ENCODE measurements at regions not wholly inside any gene's neighbourhood (a gene's known extent, or its start where the extent isn't known, plus 50 kb on each side); places are given as distances from the start of the nearest gene placed in this dataset.

GRCh38 chr7:96833676-96834453, 124.2 kb upstream of the SEM1 start:
- no peaks in the 10 kb centered on the region for H3K4me1 ChIP-seq
- no peak overlapping the region for H3K27ac ChIP-seq
- peaks cover 0 to 7% of the 10 kb centered on the region in 2 donors for H3K27me3 ChIP-seq
- intact Hi-C loops (cut with DNase I; ENCODE audit: low total_unique reads): no loop called here
- no peaks in the 10 kb centered on the region for H3K9me3 ChIP-seq
- no peak overlapping the region for H3K4me3 ChIP-seq
- TF ChIP-seq CTCF (IDR thresholded peaks at IDR 0.05) (no peak), POLR2AphosphoS5 (IDR thresholded peaks at IDR 0.05) (no peak), POLR2A (IDR thresholded peaks at IDR 0.05) (no peak)
- no peaks in the 10 kb centered on the region for H3K36me3 ChIP-seq
- DNase-seq (ENCODE audit: low spot score in 2 of 2): no peak

DNA sequence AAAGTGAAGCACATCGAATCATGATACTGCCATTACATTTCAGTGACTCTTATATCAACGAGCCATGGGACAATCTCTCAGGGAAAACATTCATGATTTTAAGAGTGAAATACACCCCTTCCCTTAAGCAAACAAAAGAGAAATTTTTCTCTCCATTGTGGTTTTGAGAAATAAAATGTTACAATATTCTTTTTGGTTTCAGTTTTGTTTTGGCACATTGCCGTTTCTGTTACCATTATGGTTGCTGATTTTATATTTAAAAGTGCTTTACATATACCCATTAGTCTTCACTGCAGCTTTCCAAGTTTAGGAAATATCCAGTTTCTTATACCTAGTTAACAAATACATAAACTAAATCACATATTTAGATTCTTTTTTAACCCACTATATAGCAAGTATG, 126.8 kb upstream of the SEM1 start:
- no peak for DNase-seq (ENCODE audit: low spot score in 2 of 2)
- TF ChIP-seq CTCF (IDR thresholded peaks at IDR 0.05): no peak
- TF ChIP-seq POLR2A (IDR thresholded peaks at IDR 0.05): no peak
- TF ChIP-seq POLR2AphosphoS5 (IDR thresholded peaks at IDR 0.05): no peak
- intact Hi-C loops (cut with DNase I; ENCODE audit: low total_unique reads): no loop called here

GRCh38 chr7:96837593-96837992, 127.9 kb upstream of the SEM1 start:
- Histone ChIP-seq H3K36me3 (no peaks in the 10 kb centered on the region), H3K9me3 (no peaks in the 10 kb centered on the region), H3K4me1 (no peaks in the 10 kb centered on the region), H3K27ac (no peak overlapping the region), H3K4me3 (no peak overlapping the region), H3K27me3 (no peaks in the 10 kb centered on the region)
- DNase-seq (ENCODE audit: low spot score in 2 of 2): no peak
- intact Hi-C loops (cut with DNase I; ENCODE audit: low total_unique reads): no loop called here
- TF ChIP-seq POLR2AphosphoS5 (IDR thresholded peaks at IDR 0.05) (no peak), POLR2A (IDR thresholded peaks at IDR 0.05) (no peak), CTCF (IDR thresholded peaks at IDR 0.05) (no peak)

More for the DNA sequence above, 126.8 kb upstream of the SEM1 start:
- Histone ChIP-seq H3K27ac (no peak overlapping the region), H3K4me3 (no peak overlapping the region), H3K36me3 (no peaks in the 10 kb centered on the region), H3K4me1 (no peaks in the 10 kb centered on the region), H3K9me3 (no peaks in the 10 kb centered on the region), H3K27me3 (no peaks in the 10 kb centered on the region)

DNA sequence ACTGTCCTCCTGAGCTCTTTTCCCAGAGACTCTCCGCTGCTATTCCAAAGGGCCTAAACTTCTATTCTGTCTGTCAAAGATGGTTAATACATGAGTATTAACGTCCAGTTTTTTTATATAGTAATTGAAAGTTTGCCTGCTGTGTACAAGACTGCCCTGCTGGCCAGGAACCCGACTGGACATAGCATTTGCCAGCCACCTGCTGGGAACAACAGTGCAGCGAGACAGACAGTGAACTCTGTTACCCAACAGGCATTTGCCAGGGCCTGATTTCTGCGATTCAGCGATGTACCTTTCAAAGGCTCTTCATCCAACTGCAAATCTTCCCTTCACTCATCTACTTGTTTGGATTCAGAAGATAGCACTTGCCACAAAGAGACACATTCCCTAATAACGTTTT, 128.8 kb upstream of the SEM1 start:
- no peaks in the 10 kb centered on the region for H3K27me3 ChIP-seq
- intact Hi-C loops (cut with DNase I; ENCODE audit: low total_unique reads): no loop called here
- H3K4me3 ChIP-seq: no peak overlapping the region
- TF ChIP-seq POLR2A (IDR thresholded peaks at IDR 0.05) (no peak), POLR2AphosphoS5 (IDR thresholded peaks at IDR 0.05) (no peak), CTCF (IDR thresholded peaks at IDR 0.05) (no peak)
- DNase-seq (ENCODE audit: low spot score in 2 of 2): no peak
- H3K9me3 ChIP-seq: no peaks in the 10 kb centered on the region
- H3K27ac ChIP-seq: no peak overlapping the region
- no peaks in the 10 kb centered on the region for H3K4me1 ChIP-seq
- H3K36me3 ChIP-seq: no peaks in the 10 kb centered on the region

- H3K27ac ChIP-seq: peak overlapping the region in 1 of 2 donors; percentile 9
- no peaks in the 10 kb centered on the region for H3K27me3 ChIP-seq
- intact Hi-C loops (cut with DNase I; ENCODE audit: low total_unique reads): no loop called here
- no peaks in the 10 kb centered on the region for H3K9me3 ChIP-seq
- H3K4me1 ChIP-seq: no peaks in the 10 kb centered on the region
- no peak overlapping the region for H3K4me3 ChIP-seq
- no peaks in the 10 kb centered on the region for H3K36me3 ChIP-seq
- TF ChIP-seq POLR2A (IDR thresholded peaks at IDR 0.05) (no peak), CTCF (IDR thresholded peaks at IDR 0.05) (no peak), POLR2AphosphoS5 (IDR thresholded peaks at IDR 0.05) (no peak)
- DNase-seq (ENCODE audit: low spot score in 2 of 2): no peak
These were observed 145.5 kb upstream of the SEM1 start for GRCh38 chr7:96855139-96855538.

All from breast epithelium (tissue), 4 donors.